Tibial nerve (tissue), 4 donors: ENCODE measurements at regions not wholly inside any gene's neighbourhood (a gene's known extent, or its start where the extent isn't known, plus 50 kb on each side); places are given as distances from the start of the nearest gene placed in this dataset.

Experiments used
- DNase-seq, 2 donors: peaks; one replicate each; pipeline ENCODE4 v3.0.0-alpha.2; 2019; ENCODE audit warnings: low spot score in 2 of 2
- H3K27ac ChIP-seq, 4 donors: fragments of 200-600 bp; sonication (generic) in 3 of 4; one replicate each; pipeline ENCODE4 v1.5.1; 2017 to 2019; ENCODE audit warnings: mild to moderate bottlenecking in 1 of 4
- H3K27me3 ChIP-seq, 2 donors: fragments of 200-600 bp; sonication (generic) in 1 of 2; one replicate each; pipeline versions ENCODE4 v1.5.1 to v1.6.0; 2017 to 2019
- H3K36me3 ChIP-seq, 3 donors: fragments of 200-600 bp; sonication (generic); one replicate each; pipeline ENCODE4 v1.5.1; 2018 to 2019
- H3K4me1 ChIP-seq, 4 donors: fragments of 200-600 bp; sonication (generic) in 3 of 4; one replicate each; pipeline ENCODE4 v1.5.1; 2017 to 2019
- H3K4me3 ChIP-seq, 4 donors: fragments of 200-600 bp; sonication (generic) in 3 of 4; one replicate each; pipeline ENCODE4 v1.5.1; 2017 to 2019; ENCODE audit warnings: mild to moderate bottlenecking in 1 of 4, moderate library complexity in 1 of 4
- H3K9me3 ChIP-seq, 4 donors: fragments of 200-600 bp; sonication (generic) in 3 of 4; one replicate each; pipeline ENCODE4 v1.5.1; 2017 to 2019
- CTCF ChIP-seq, 5 experiments: fragments of 200-600 bp in 3 of 5; fragments of 450-650 bp in 2 of 5; sonication (generic) in 3 of 5; IDR thresholded peaks; one replicate each; pipeline ENCODE4 v1.5.1; 2016 to 2019; ENCODE audit warnings: antibody characterized with exemption in 5 of 5, mild to moderate bottlenecking in 3 of 5, moderate library complexity in 2 of 5
- EP300 ChIP-seq, 2 donors: sonication (generic); formaldehyde crosslinking; IDR thresholded peaks; one replicate each; pipeline ENCODE4 v1.6.1; 2017; ENCODE audit warnings: antibody characterized with exemption in 2 of 2, mild to moderate bottlenecking in 1 of 2
- POLR2A ChIP-seq, 2 donors: fragments of 450-650 bp; IDR thresholded peaks; one replicate each; pipeline ENCODE4 v1.6.1; 2017; ENCODE audit warnings: antibody characterized with exemption in 2 of 2, mild to moderate bottlenecking in 2 of 2, moderate library complexity in 2 of 2
- WGBS, 2 donors: methylation state at CpG; one replicate each; pipeline ENCODE4 v1.1.5; 2018; 5-methylcytosine and 5-hydroxymethylcytosine counted together

- no peak for DNase-seq
- no peak overlapping the region for H3K27ac ChIP-seq
- H3K4me1 ChIP-seq = peaks cover 0 to 20% (median 0%) of the 10 kb centered on the region in 4 donors
- peaks cover 0 to 6% (median 0%) of the 10 kb centered on the region in 4 donors for H3K9me3 ChIP-seq
- peaks cover 0 to 68% of the 10 kb centered on the region in 2 donors for H3K27me3 ChIP-seq
- H3K4me3 ChIP-seq = no peak overlapping the region
- TF ChIP-seq POLR2A (IDR thresholded peaks at IDR 0.05) (no peak), CTCF (IDR thresholded peaks at IDR 0.05) (no peak), EP300 (IDR thresholded peaks at IDR 0.05) (no peak)
- H3K36me3 ChIP-seq = no peaks in the 10 kb centered on the region
- WGBS, 2 donors = 72 to 76% methylated on average over 15 to 20 of the region's 22 CpGs
Observed at GRCh38 chr4:1517592-1518411, 111.6 kb upstream of the NKX1-1 start.

- H3K27me3 ChIP-seq = peaks cover 0 to 68% of the 10 kb centered on the region in 2 donors
- 72 to 77% methylated on average over 5 to 12 of the region's 15 CpGs for WGBS, 2 donors
- no peak for TF ChIP-seq EP300 (IDR thresholded peaks at IDR 0.05)
- TF ChIP-seq POLR2A (IDR thresholded peaks at IDR 0.05) = no peak
- no peak for TF ChIP-seq CTCF (IDR thresholded peaks at IDR 0.05)
- no peaks in the 10 kb centered on the region for H3K9me3 ChIP-seq
- DNase-seq = no peak
- peaks cover 0 to 25% (median 0%) of the 10 kb centered on the region in 4 donors for H3K4me1 ChIP-seq
- H3K36me3 ChIP-seq = no peaks in the 10 kb centered on the region
- H3K27ac ChIP-seq = no peak overlapping the region
- no peak overlapping the region for H3K4me3 ChIP-seq
Observed at GRCh38 chr4:1516881-1517480, 110.7 kb upstream of the NKX1-1 start.

GRCh38 chr4:1516261-1516660 is 110.0 kb upstream of the NKX1-1 start:
- no peaks in the 10 kb centered on the region for H3K9me3 ChIP-seq

GRCh38 chr4:1515763-1516162 is 109.5 kb upstream of the NKX1-1 start:
- no peak overlapping the region for H3K27ac ChIP-seq
- H3K9me3 ChIP-seq = no peaks in the 10 kb centered on the region
- H3K27me3 ChIP-seq = peaks cover 0 to 72% of the 10 kb centered on the region in 2 donors
- H3K4me1 ChIP-seq = peaks cover 0 to 16% (median 0%) of the 10 kb centered on the region in 4 donors
- DNase-seq = no peak
- H3K36me3 ChIP-seq = no peaks in the 10 kb centered on the region
- TF ChIP-seq CTCF (IDR thresholded peaks at IDR 0.05) (no peak), EP300 (IDR thresholded peaks at IDR 0.05) (no peak), POLR2A (IDR thresholded peaks at IDR 0.05) (no peak)
- H3K4me3 ChIP-seq = no peak overlapping the region
- WGBS, 2 donors = 78 to 82% methylated on average over 5 of the region's 5 CpGs

More at GRCh38 chr4:1516261-1516660, 110.0 kb upstream of the NKX1-1 start:
- peaks cover 0 to 19% (median 0%) of the 10 kb centered on the region in 4 donors for H3K4me1 ChIP-seq
- 40 to 52% methylated on average over 10 of the region's 10 CpGs for WGBS, 2 donors
- no peaks in the 10 kb centered on the region for H3K36me3 ChIP-seq
- H3K27me3 ChIP-seq = peaks cover 0 to 69% of the 10 kb centered on the region in 2 donors
- no peak overlapping the region for H3K27ac ChIP-seq
- H3K4me3 ChIP-seq = no peak overlapping the region
- no peak for DNase-seq
- no peak for TF ChIP-seq EP300 (IDR thresholded peaks at IDR 0.05)
- no peak for TF ChIP-seq CTCF (IDR thresholded peaks at IDR 0.05)
- no peak for TF ChIP-seq POLR2A (IDR thresholded peaks at IDR 0.05)

GRCh38 chr4:1515156-1515555 is 108.9 kb upstream of the NKX1-1 start:
- Histone ChIP-seq H3K4me1 (peaks cover 0 to 16% (median 0%) of the 10 kb centered on the region in 4 donors), H3K27ac (no peak overlapping the region), H3K9me3 (no peaks in the 10 kb centered on the region), H3K36me3 (no peaks in the 10 kb centered on the region), H3K4me3 (no peak overlapping the region), H3K27me3 (peaks cover 0 to 76% of the 10 kb centered on the region in 2 donors)
- TF ChIP-seq CTCF (IDR thresholded peaks at IDR 0.05) = no peak
- TF ChIP-seq POLR2A (IDR thresholded peaks at IDR 0.05) = no peak
- TF ChIP-seq EP300 (IDR thresholded peaks at IDR 0.05) = no peak
- DNase-seq = no peak
